Activated CD8-positive, alpha-beta memory T cell treated with anti-CD3 and anti-CD28 coated beads, Interleukin-2, amount 50 U/mL, for 24 hours (primary cell): ENCODE measurements at regions not wholly inside any gene's neighbourhood (a gene's known extent, or its start where the extent isn't known, plus 50 kb on each side); places are given as distances from the start of the nearest gene placed in this dataset.

ENCODE experiments used
- DNase-seq: peaks from one replicate; pipeline ENCODE4 v3.0.0-alpha.2; 2020; ENCODE audit errors: extremely low read depth

GRCh38 chr6:16976385-16977183 is 125.3 kb upstream of the STMND1 start:
- no peak for DNase-seq

GRCh38 chr6:16974704-16975359 is 127.0 kb upstream of the STMND1 start:
- DNase-seq, result no peak

GRCh38 chr6:16974387-16974673 is 127.5 kb upstream of the STMND1 start:
- DNase-seq, result no peak

GRCh38 chr6:16973545-16974386 is 128.1 kb upstream of the STMND1 start:
- no peak for DNase-seq

- DNase-seq, result no peak
Measured at GRCh38 chr6:16973051-16973450, 128.8 kb upstream of the STMND1 start.

- DNase-seq, result no peak
Measured at GRCh38 chr6:16972535-16972934, 129.3 kb upstream of the STMND1 start.

- DNase-seq, result no peak
Measured at GRCh38 chr6:16969699-16970655, 131.9 kb upstream of the STMND1 start.

- DNase-seq, result no peak
Measured at GRCh38 chr6:16968101-16968500, 133.7 kb upstream of the STMND1 start.

GRCh38 chr6:16967470-16967817 is 134.4 kb upstream of the STMND1 start:
- no peak for DNase-seq

GRCh38 chr6:16966791-16967469 is 134.9 kb upstream of the STMND1 start:
- no peak for DNase-seq

GRCh38 chr6:16965689-16966088 is 136.2 kb upstream of the STMND1 start:
- no peak for DNase-seq

GRCh38 chr6:16964553-16965499 is 137.0 kb upstream of the STMND1 start:
- DNase-seq, result peak; percentile 37

GRCh38 chr6:16961577-16961976 is 140.3 kb upstream of the STMND1 start:
- DNase-seq, result no peak

GRCh38 chr6:16959789-16960188 is 142.1 kb upstream of the STMND1 start:
- no peak for DNase-seq

- DNase-seq, result no peak
Measured at GRCh38 chr6:16956361-16956760, 145.5 kb upstream of the STMND1 start.

- no peak for DNase-seq
Measured at GRCh38 chr6:16955899-16956298, 146.0 kb upstream of the STMND1 start.

- DNase-seq, result no peak
Measured at GRCh38 chr6:16953905-16954304, 147.9 kb upstream of the STMND1 start.

- DNase-seq, result no peak
Measured at GRCh38 chr6:16953446-16953845, 148.4 kb upstream of the STMND1 start.

GRCh38 chr6:16950825-16951495 is 150.9 kb upstream of the STMND1 start:
- no peak for DNase-seq
